ENCODE measurements at regions not wholly inside any gene's neighbourhood (a gene's known extent, or its start where the extent isn't known, plus 50 kb on each side); places are given as distances from the start of the nearest gene placed in this dataset.

- no peak for TF ChIP-seq POLR2A (IDR thresholded peaks at IDR 0.05)
- TF ChIP-seq, protein P1, sequence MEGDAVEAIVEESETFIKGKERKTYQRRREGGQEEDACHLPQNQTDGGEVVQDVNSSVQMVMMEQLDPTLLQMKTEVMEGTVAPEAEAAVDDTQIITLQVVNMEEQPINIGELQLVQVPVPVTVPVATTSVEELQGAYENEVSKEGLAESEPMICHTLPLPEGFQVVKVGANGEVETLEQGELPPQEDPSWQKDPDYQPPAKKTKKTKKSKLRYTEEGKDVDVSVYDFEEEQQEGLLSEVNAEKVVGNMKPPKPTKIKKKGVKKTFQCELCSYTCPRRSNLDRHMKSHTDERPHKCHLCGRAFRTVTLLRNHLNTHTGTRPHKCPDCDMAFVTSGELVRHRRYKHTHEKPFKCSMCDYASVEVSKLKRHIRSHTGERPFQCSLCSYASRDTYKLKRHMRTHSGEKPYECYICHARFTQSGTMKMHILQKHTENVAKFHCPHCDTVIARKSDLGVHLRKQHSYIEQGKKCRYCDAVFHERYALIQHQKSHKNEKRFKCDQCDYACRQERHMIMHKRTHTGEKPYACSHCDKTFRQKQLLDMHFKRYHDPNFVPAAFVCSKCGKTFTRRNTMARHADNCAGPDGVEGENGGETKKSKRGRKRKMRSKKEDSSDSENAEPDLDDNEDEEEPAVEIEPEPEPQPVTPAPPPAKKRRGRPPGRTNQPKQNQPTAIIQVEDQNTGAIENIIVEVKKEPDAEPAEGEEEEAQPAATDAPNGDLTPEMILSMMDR (IDR thresholded peaks at IDR 0.05) = no peak
- TF ChIP-seq EP300 (IDR thresholded peaks at IDR 0.05) = no peak
These were observed 142.0 kb downstream of the NSG2 start for GRCh38 chr5:174187481-174187880.
